HG02840 (cell line): ENCODE measurements at regions not wholly inside any gene's neighbourhood (a gene's known extent, or its start where the extent isn't known, plus 50 kb on each side); places are given as distances from the start of the nearest gene placed in this dataset.
"Not testable (repeated sequence)": the region's sequence is repeated elsewhere in the genome, so short reads cannot be mapped to it uniquely, and the experiment has no call there.

Experiments
- ATAC-seq: cut with Tn5 transposase; IDR thresholded peaks from one replicate; pipeline ENCODE4 v1.9.1; 2021; ENCODE audit warnings: mild to moderate bottlenecking, moderate library complexity, moderate number of reproducible peaks; ENCODE audit not compliant: unreplicated experiment, low FRiP score

DNA sequence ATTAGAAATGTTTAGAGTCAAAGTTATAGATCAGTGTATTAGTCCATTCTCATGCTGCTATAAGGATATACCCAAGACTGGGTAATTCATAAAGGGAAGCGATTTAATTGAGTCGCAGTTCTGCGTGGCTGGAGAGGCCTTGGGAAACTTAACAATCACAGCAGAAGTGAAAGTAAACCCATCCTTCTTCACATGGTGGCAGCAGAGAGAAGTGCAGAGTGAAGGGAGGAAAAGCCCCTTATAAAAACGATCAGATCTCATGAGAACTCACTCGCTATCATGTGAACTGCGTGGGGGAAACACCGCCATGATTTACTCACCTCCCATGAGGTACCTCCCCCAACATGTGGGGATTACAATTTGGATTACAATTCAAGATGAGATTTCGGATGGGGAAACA lies 871.5 kb downstream of the DIPK2A start:
- no peak for ATAC-seq

DNA sequence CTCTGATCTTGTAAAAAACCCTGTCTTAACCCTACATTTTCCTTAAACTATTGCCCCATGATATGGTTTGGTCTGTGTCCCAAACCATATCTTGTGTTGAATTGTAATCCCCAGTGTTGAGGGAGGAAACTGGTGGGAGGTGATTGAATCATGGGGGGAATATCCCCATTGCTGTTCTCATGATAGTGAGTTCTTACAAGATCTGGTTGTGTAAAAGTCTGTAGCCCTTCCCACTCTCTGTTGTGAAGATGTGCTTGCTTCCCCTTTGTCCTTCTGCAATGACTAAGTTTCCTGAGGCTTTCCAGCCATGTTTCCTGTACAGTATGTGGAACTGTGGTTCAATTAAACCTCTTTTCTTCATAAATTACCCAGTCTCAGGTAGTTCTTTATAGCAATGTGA lies 881.4 kb downstream of the DIPK2A start:
- ATAC-seq = no peak

- not testable (repeated sequence) for ATAC-seq
These were observed 882.4 kb downstream of the DIPK2A start for GRCh38 chr3:144854020-144854419.

DNA sequence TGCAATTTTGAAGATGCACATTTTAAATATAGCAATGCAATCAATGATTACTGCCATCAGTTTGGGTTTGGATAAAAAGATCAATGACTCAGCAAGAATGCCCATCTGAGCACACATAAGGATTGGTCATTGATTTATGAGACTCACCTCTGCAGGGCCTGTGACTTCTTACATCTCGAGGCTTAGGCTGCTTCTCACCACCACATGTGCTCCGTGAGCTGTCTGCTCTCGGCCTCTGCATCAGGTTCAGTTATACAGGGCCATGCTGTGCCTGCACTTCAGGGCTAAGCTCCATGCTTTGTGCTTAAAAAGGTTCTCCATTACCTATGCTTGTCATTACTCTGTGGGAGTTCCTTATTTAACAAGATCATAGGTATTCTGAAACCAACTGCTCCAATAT lies 887.5 kb downstream of the DIPK2A start:
- ATAC-seq = no peak

GRCh38 chr3:144864646-144865045 lies 893.0 kb downstream of the DIPK2A start:
- ATAC-seq = no peak

DNA sequence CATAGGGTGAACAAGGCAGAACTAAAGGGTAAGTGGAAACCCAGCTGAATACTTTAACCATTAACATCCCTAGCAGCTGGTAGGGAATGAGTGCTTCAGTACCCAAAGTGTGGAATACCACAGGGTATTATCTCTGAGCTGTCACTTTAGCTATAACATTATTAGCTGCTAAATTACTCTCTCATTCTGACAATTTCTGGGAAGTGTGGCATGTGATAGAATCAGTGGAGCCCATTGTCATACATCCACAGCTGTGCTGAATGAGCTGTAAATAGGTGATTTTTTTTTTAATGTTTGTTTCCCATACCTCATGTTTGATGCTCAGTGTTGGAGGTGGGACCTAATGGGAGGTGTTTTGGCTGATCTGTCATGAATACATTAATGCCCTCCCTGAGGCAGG lies 894.3 kb downstream of the DIPK2A start:
- no peak for ATAC-seq

- no peak for ATAC-seq
These were observed 894.9 kb downstream of the DIPK2A start for GRCh38 chr3:144866476-144866875.

GRCh38 chr3:144868506-144868905 lies 896.9 kb downstream of the DIPK2A start:
- no peak for ATAC-seq

DNA sequence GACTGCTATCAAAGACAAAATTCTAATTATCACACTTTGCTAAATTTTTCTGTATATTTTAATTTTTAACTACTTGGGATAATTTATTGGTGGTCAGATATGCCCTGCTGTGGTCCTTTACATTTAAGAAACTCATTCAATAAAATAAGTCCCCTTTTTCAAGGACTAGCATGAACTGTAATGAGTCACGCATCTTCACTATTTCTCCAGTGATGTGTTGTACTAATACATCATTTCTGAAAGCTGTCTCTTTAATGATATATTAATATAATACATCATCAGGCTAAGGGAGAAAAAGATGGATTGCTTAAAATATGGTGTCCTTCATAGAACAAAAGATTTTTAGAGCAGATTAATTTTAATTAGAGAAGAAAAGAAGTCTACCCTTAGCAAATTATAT lies 901.4 kb downstream of the DIPK2A start:
- no peak for ATAC-seq

DNA sequence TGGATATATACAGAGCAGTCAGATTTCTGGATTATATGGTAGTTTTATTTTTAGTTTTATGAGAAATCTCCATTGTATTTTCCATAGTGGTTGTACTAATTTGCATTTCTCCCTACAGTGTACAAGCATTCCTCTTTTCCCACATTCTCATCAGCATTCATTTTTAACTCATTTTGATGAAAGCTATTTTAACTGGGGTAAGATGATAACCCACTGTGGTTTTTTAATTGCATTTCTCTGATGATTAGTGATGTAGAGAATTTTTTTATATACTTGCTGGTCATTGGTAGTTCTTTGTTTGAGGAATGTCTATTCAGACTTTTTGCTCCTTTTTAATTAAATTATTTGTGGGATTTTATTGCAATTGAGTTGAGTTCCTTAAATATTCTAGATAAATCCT lies 903.6 kb downstream of the DIPK2A start:
- no peak for ATAC-seq

- no peak for ATAC-seq
These were observed 905.7 kb downstream of the DIPK2A start for GRCh38 chr3:144877356-144877755.

DNA sequence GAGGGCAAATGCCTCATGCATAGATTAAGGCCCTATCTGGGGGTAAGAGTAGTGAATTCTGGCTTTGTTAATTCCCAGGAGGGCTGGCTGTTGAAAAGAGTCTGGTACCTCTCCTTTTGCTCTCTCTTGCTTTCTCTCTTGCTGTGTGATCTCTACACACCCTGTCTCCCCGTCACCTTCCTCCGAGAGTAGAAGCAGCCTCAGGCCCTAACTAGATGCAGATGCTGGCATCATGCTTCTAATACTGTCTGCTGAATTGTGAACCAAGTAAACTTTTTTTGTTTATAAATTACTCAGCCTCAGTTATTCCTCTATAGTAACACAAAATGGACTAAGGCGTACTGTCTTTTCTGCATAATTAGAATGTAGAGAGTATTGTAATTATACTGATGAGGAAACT lies 908.1 kb downstream of the DIPK2A start:
- ATAC-seq = no peak

DNA sequence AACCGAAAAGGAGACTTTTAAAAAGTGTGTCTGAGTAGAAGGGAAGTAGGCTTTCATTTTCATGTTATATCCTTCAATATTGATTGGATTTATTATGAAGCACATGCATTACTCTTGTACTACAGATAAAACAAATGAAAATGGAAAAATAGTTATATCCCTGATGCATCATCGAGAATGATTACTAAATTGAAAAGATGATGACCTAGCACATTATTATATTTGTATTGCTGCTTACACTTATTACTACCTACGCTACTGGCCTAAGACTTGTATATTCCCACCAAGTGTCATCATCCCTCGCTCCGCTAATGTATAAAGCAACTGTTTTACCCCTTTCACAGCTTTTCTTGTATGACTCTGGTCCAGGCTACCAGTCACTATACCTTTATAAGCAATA lies 922.4 kb downstream of the DIPK2A start:
- ATAC-seq = no peak

GRCh38 chr3:144894576-144894975 lies 923.0 kb downstream of the DIPK2A start:
- ATAC-seq = no peak

GRCh38 chr3:144900366-144900765 lies 928.7 kb downstream of the DIPK2A start:
- ATAC-seq = no peak

DNA sequence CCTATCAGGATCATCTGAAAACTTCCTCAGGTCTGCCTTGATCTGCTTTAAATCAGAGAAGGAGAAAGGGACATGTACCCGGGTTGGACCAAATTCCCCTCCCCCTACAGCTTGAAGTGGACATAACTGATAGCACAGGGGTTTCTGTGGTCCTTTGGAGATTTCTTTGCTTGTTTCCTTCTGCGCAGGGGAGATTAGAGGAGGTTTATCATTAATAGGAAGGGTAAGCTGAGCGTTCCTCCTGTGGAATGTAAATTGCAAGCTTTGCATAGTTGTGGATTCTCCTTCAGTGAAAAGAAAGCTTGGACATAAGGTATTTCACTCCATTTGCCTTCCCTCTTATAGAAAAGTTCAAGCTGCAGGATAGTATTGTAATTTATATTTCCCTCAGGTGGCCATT lies 936.0 kb downstream of the DIPK2A start:
- ATAC-seq = not testable (repeated sequence)

DNA sequence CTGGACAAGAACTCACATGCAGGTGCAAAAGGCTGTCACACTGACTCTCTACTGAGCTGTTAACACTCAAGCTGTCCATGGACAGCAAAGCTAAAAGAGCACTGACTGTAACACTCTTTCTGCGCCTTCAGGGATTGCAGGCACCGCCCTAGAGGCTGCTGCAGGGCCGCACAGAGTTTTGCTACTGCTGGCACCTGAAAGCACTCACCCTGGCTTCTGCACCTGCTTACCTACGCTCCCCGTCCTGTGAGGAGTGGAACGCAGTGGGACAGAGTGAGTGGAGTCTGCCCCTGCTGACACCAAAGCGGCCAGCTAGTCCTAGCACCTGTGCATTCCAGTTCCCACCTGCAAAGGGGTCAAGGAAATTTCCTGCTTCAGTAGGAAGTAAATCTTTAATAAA lies 941.3 kb downstream of the DIPK2A start:
- ATAC-seq = no peak

GRCh38 chr3:144915202-144915601 lies 943.6 kb downstream of the DIPK2A start:
- no peak for ATAC-seq

- ATAC-seq = no peak
These were observed 950.1 kb downstream of the DIPK2A start for GRCh38 chr3:144921710-144922109.

DNA sequence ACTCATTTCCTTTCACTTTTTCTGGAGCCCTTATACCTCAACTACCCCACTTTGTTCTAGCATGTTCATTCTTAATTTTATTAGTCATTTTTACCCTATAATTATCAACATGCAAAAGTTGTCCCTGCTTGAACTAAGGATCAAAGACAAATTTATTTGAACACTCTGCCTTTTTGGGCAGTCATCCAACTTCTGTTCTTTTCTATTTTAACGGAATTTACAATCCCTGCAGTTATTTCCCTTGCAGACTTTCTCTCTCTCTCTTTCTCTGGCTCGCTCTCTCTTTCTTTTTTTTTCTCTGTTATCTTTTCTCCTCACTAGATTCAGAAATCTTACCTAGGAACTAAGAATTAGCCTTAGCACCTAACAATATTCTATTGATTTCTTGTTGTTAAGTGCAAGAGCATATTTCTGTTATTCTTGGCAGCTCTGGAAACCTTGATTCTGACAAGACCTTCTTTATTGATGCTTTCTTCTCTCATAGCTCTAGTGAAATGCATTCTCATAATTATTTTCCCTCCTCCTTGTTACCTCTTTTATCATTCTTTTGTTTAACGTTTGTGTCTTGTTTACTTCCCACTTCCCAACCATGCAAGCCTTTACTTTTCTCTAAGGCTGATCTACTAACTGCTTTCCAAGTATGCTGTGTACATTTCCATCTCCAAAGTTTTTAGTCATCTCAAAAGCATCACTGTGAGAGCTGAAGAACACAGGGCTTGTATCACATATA lies 951.6 kb downstream of the DIPK2A start:
- ATAC-seq = no peak

DNA sequence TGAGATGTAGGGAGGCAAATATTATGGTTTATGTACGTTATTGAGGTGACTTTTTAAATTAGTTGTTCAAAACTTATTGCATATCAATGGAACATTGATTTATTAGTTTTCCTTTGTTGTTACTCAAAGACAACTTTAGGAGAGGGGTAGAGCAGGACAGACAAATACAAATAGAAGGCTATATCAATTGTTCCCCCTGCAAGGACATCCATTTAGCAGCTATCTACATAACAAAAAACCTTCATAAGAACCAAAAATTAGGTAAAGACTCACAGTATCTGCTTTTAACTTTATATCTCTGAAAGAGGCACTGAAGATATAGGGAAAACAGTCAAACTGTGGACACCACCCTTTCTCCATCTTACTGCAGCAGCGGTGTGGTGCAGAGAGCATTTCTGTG lies 958.8 kb downstream of the DIPK2A start:
- ATAC-seq = no peak

- no peak for ATAC-seq
These were observed 960.0 kb downstream of the DIPK2A start for GRCh38 chr3:144931590-144931989.
